HEK293T (cell line): ENCODE measurements at regions not wholly inside any gene's neighbourhood (a gene's known extent, or its start where the extent isn't known, plus 50 kb on each side); places are given as distances from the start of the nearest gene placed in this dataset.

Experiments used
- CTCF ChIA-PET: fragments of 350-600 bp; formaldehyde crosslinking; extraction: SDS; loops from one replicate; lab custom pipeline; 2021; ENCODE audit warnings: antibody characterized with exemption, inconsistent platforms; lab: Yijun Ruan, JAX
- POLR2A ChIA-PET: fragments of 350-600 bp; formaldehyde crosslinking; extraction: SDS; loops from one replicate; lab custom pipeline; 2020; ENCODE audit warnings: antibody characterized with exemption, inconsistent platforms; lab: Yijun Ruan, JAX
- DNase-seq: peaks from one replicate; pipeline ENCODE4 v3.0.0; 2012; ENCODE audit warnings: mixed read lengths; ENCODE audit errors: extremely low spot score
- ARNT ChIP-seq: fragments of 450-650 bp; IDR thresholded peaks from 2 replicates; pipeline ENCODE4 v1.6.1; 2017; ENCODE audit warnings: mild to moderate bottlenecking
- BHLHE40 ChIP-seq: fragments of 450-650 bp; IDR thresholded peaks from 2 replicates; pipeline ENCODE4 v1.6.1; 2016; ENCODE audit warnings: mild to moderate bottlenecking, moderate library complexity, borderline replicate concordance
- CTBP1 ChIP-seq: fragments of 450-650 bp; IDR thresholded peaks from 2 replicates; pipeline ENCODE4 v1.6.1; 2016; ENCODE audit warnings: borderline replicate concordance
- ELF4 ChIP-seq: fragments of 450-650 bp; IDR thresholded peaks from 2 replicates; pipeline ENCODE4 v1.6.1; 2017; ENCODE audit warnings: antibody characterized with exemption
- FOXA1 ChIP-seq: fragments of 450-650 bp; IDR thresholded peaks from 2 replicates; pipeline ENCODE4 v1.6.1; 2016; ENCODE audit warnings: mild to moderate bottlenecking
- FOXK2 ChIP-seq: fragments of 450-650 bp; IDR thresholded peaks from 2 replicates; pipeline ENCODE4 v1.6.1; 2016; ENCODE audit warnings: mild to moderate bottlenecking
- FOXM1 ChIP-seq: fragments of 450-650 bp; IDR thresholded peaks from 2 replicates; pipeline ENCODE4 v1.6.1; 2017; ENCODE audit warnings: mild to moderate bottlenecking, borderline replicate concordance
- HDGF ChIP-seq: fragments of 450-650 bp; IDR thresholded peaks from 2 replicates; pipeline ENCODE4 v1.6.1; 2017; ENCODE audit warnings: antibody characterized with exemption, borderline replicate concordance
- L3MBTL2 ChIP-seq: fragments of 450-650 bp; conservative IDR thresholded peaks from 2 replicates; pipeline ENCODE4 v1.6.1; 2016; ENCODE audit warnings: mild to moderate bottlenecking
- LEF1 ChIP-seq: fragments of 450-650 bp; IDR thresholded peaks from 2 replicates; pipeline ENCODE4 v1.6.1; 2017; ENCODE audit warnings: mild to moderate bottlenecking, borderline replicate concordance
- NFRKB ChIP-seq: fragments of 450-650 bp; IDR thresholded peaks from 2 replicates; pipeline ENCODE4 v1.6.1; 2016; ENCODE audit warnings: mild to moderate bottlenecking, moderate library complexity
- SP1 ChIP-seq: fragments of 450-650 bp; IDR thresholded peaks from 2 replicates; pipeline ENCODE4 v1.6.1; 2017
- SUZ12 ChIP-seq: fragments of 450-650 bp; IDR thresholded peaks from 2 replicates; pipeline ENCODE4 v1.6.1; 2016; ENCODE audit warnings: mild to moderate bottlenecking
- TARDBP ChIP-seq: fragments of 450-650 bp; IDR thresholded peaks from 2 replicates; pipeline ENCODE4 v1.6.1; 2016
- ZNF384 ChIP-seq: fragments of 450-650 bp; IDR thresholded peaks from 2 replicates; pipeline ENCODE4 v1.6.1; 2016
- TF ChIP-seq, protein P1 (sequence below): fragments of 450-650 bp; IDR thresholded peaks from 2 replicates; pipeline ENCODE4 v1.6.1; 2016

DNA sequence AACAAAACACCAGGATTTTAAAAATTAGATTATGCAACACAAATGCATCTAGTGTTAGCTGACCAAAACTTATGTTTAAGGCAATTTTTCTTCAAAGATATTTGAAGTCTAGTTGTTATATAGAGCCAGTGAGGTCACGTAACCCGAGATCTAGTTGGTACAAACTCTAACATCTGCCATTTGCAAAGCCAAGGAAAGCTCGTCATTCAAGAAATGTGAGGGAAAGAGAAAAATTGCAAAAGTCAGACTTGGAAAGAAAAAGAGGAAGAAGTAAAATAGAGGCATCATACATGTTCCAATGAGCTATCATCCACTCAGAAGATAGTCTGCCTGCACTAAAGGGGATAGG lies 293.4 kb upstream of the PUM3 start:
- DNase-seq = no peak
- ChIA-PET POLR2A (no interaction called here), CTCF (no interaction called here)
- TF ChIP-seq TARDBP (no peak), HDGF (no peak), NFRKB (no peak), FOXA1 (no peak), SUZ12 (no peak), FOXK2 (no peak)

GRCh38 chr9:3136686-3137346 lies 292.9 kb upstream of the PUM3 start:
- ChIA-PET POLR2A (no interaction called here), CTCF (no interaction called here)
- TF ChIP-seq LEF1 (no peak), SP1 (no peak), HDGF (no peak), FOXM1 (no peak), ELF4 (no peak), ZNF384 (no peak), NFRKB (no peak), TARDBP (no peak), CTBP1 (no peak)
- TF ChIP-seq, protein P1, sequence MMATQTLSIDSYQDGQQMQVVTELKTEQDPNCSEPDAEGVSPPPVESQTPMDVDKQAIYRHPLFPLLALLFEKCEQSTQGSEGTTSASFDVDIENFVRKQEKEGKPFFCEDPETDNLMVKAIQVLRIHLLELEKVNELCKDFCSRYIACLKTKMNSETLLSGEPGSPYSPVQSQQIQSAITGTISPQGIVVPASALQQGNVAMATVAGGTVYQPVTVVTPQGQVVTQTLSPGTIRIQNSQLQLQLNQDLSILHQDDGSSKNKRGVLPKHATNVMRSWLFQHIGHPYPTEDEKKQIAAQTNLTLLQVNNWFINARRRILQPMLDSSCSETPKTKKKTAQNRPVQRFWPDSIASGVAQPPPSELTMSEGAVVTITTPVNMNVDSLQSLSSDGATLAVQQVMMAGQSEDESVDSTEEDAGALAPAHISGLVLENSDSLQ = no peak
- no peak for DNase-seq

DNA sequence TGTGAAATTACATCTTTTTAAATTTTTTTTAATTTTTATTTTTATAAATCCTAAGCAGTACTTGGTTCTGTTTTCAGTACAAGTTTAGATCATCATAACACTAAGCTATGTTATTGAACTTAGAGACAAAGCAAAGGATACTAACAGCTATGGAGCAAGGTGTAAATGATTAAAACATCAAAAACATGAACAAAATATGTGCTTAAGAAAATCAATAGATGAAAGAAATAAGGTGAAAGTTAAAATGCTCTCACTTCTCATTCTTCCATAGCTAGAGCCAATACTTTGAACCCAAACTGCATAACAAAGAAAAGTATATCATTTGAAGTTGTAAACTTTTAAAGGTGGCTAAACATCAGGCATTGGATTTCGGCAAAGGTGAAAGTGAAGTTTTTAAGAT lies 292.3 kb upstream of the PUM3 start:
- TF ChIP-seq, protein P1 = no peak
- TF ChIP-seq L3MBTL2 (no peak), TARDBP (no peak), NFRKB (no peak), LEF1 (no peak), ARNT (no peak), ELF4 (no peak), FOXK2 (no peak), FOXM1 (no peak), HDGF (no peak), SP1 (no peak), CTBP1 (no peak)
- CTCF ChIA-PET = no interaction called here
- no peak for DNase-seq
- POLR2A ChIA-PET = no interaction called here

DNA sequence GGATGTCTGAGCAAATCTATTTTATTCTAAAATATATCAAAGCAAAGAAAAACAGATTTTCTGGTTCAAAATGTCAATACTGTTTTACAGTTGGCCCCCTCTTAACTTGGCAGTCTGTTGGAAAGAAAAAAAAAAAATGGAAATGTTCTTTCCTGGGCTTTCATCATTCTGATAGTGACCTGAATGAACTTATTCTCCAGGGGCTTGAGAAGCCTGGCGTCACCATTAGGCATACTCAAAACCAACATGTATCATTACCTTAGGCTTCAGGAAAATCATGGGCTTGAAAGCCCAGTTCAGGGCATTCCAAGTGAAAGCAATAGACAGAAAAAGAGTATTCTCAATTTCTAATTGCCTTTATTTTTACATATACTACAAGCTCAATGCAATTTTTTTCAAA lies 283.7 kb upstream of the PUM3 start:
- no peak for TF ChIP-seq CTBP1
- no peak for TF ChIP-seq L3MBTL2
- TF ChIP-seq FOXK2 = no peak
- TF ChIP-seq NFRKB = no peak
- no peak for TF ChIP-seq LEF1
- TF ChIP-seq FOXA1 = no peak
- TF ChIP-seq BHLHE40 = no peak
- TF ChIP-seq ARNT = no peak
- TF ChIP-seq ZNF384 = no peak
- TF ChIP-seq FOXM1 = no peak
- no peak for TF ChIP-seq TARDBP
- TF ChIP-seq SP1 = no peak
- no peak for TF ChIP-seq SUZ12
- no peak for TF ChIP-seq HDGF
- TF ChIP-seq, protein P1 = no peak
- no peak for TF ChIP-seq ELF4
- POLR2A ChIA-PET = no interaction called here
- DNase-seq = no peak
- CTCF ChIA-PET = no interaction called here

- POLR2A ChIA-PET = no interaction called here
- DNase-seq = no peak
- CTCF ChIA-PET = no interaction called here
- no peak for TF ChIP-seq NFRKB
- no peak for TF ChIP-seq FOXA1
- no peak for TF ChIP-seq ELF4
- no peak for TF ChIP-seq FOXK2
- TF ChIP-seq SUZ12 = no peak
- no peak for TF ChIP-seq SP1
- no peak for TF ChIP-seq LEF1
- no peak for TF ChIP-seq CTBP1
- TF ChIP-seq, protein P1 = no peak
- no peak for TF ChIP-seq ZNF384
- TF ChIP-seq BHLHE40 = no peak
Observed at GRCh38 chr9:3125602-3126405, 281.9 kb upstream of the PUM3 start.

DNA sequence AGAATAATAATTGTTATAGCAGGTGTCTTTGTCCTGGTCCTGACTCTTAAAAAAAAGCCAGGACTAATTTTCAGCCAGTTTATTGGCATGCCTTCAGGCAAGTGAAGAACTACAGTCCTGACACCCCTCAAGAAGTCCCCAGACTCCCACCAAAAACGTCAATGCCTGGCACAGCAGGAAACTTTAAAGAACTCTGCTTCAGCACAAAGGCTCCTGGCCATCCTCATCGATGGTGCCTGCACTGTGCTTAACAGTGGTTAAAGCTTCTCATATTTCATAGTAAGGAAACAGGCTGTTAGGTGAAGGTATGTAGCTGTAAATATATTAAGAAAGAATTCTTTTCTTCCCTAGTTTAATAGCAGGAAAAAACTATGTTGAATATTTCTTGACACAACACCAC lies 280.1 kb upstream of the PUM3 start:
- no peak for DNase-seq

More for the DNA sequence above, 280.1 kb upstream of the PUM3 start:
- TF ChIP-seq ARNT = no peak
- TF ChIP-seq BHLHE40 = no peak
- TF ChIP-seq ELF4 = no peak
- TF ChIP-seq FOXK2 = no peak
- no peak for TF ChIP-seq L3MBTL2
- no peak for TF ChIP-seq SUZ12
- no peak for TF ChIP-seq ZNF384
- TF ChIP-seq, protein P1 = no peak
- CTCF ChIA-PET = no interaction called here
- POLR2A ChIA-PET = no interaction called here
